BJ (cell line): ENCODE measurements at regions not wholly inside any gene's neighbourhood (a gene's known extent, or its start where the extent isn't known, plus 50 kb on each side); places are given as distances from the start of the nearest gene placed in this dataset.

Experiments used
- CTCF ChIA-PET: fragments of 350-600 bp; formaldehyde crosslinking; extraction: SDS; loops from one replicate; lab custom pipeline; 2021; ENCODE audit warnings: antibody characterized with exemption, inconsistent platforms; lab: Yijun Ruan, JAX
- POLR2A ChIA-PET: fragments of 300-600 bp; sonication (Branson Sonifier 250); formaldehyde crosslinking; extraction: SDS; loops from one replicate; lab custom pipeline; 2021; ENCODE audit warnings: antibody characterized with exemption; lab: Charles Lee
- DNase-seq: peaks from one replicate; pipeline ENCODE4 v3.0.0-alpha.2; 2011; ENCODE audit warnings: low read depth
- H3K27me3 ChIP-seq: 2 replicates; pipeline ENCODE4 v1.6.0; 2011; ENCODE audit warnings: low read length; ENCODE audit not compliant: control insufficient read depth, insufficient read depth
- H3K36me3 ChIP-seq: 2 replicates; pipeline ENCODE4 v1.5.1; 2011; ENCODE audit warnings: low read length; ENCODE audit not compliant: control insufficient read depth, insufficient read depth
- H3K4me3 ChIP-seq: 2 replicates; pipeline ENCODE4 v1.5.1; 2011; ENCODE audit warnings: low read depth, mild to moderate bottlenecking, control low read depth, low read length
- CTCF ChIP-seq: IDR thresholded peaks from 2 replicates; pipeline ENCODE4 v1.5.1; 2011; ENCODE audit warnings: low read depth, mild to moderate bottlenecking, control low read depth, inconsistent platforms, low read length, moderate library complexity; ENCODE audit not compliant: insufficient read depth

- no peak for DNase-seq
- Histone ChIP-seq H3K27me3 (no peaks in the 10 kb centered on the region), H3K36me3 (no peaks in the 10 kb centered on the region), H3K4me3 (no peak overlapping the region)
- TF ChIP-seq CTCF, result no peak
- CTCF ChIA-PET, result no interaction called here
- POLR2A ChIA-PET, result no interaction called here
Observed at GRCh38 chr3:84008623-84009022, 950.2 kb upstream of the CADM2 start.

DNA sequence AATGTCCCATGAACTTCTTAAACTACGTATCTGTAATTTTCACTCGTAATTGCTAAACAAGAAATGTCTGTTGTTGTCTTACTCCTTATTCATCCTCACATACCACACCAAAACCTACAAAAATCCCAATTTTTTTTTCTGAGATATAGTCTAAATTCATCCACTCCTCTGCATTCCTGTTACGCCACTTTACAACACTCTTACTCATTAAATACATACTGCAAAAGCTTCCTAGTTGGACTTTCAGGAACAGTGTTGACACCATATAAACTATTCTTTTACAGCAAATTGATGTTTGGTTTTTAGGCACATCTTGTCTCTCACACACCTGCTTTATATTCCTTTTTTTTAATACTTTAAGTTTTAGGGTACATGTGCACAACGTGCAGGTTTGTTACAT lies 934.9 kb upstream of the CADM2 start:
- ChIA-PET CTCF (no interaction called here), POLR2A (no interaction called here)
- no peak for DNase-seq
- Histone ChIP-seq H3K27me3 (no peaks in the 10 kb centered on the region), H3K4me3 (no peak overlapping the region), H3K36me3 (no peaks in the 10 kb centered on the region)
- no peak for TF ChIP-seq CTCF

DNA sequence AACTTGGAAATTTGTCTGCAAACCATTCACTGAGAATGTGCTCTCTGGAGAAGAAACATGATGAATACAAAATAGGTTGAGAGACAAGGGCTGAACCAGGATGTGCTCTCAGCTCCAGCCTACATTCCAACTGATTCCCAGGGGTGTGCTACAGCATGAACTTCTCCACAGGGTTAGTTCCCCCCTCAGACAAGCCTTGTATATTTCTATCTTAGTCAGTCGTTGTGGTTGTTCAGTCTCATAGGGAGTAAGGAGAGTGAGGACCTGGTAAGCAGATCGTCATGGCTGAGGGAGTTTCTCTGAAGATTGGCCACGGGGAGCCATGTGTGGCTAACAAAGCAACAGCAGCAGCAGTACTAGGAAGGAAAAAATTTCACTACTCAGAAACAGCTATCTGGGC lies 919.7 kb upstream of the CADM2 start:
- no peak for DNase-seq
- no peak overlapping the region for H3K4me3 ChIP-seq
- POLR2A ChIA-PET, result no interaction called here
- TF ChIP-seq CTCF, result no peak
- CTCF ChIA-PET, result no interaction called here
- H3K27me3 ChIP-seq, result no peaks in the 10 kb centered on the region
- H3K36me3 ChIP-seq, result no peaks in the 10 kb centered on the region

DNA sequence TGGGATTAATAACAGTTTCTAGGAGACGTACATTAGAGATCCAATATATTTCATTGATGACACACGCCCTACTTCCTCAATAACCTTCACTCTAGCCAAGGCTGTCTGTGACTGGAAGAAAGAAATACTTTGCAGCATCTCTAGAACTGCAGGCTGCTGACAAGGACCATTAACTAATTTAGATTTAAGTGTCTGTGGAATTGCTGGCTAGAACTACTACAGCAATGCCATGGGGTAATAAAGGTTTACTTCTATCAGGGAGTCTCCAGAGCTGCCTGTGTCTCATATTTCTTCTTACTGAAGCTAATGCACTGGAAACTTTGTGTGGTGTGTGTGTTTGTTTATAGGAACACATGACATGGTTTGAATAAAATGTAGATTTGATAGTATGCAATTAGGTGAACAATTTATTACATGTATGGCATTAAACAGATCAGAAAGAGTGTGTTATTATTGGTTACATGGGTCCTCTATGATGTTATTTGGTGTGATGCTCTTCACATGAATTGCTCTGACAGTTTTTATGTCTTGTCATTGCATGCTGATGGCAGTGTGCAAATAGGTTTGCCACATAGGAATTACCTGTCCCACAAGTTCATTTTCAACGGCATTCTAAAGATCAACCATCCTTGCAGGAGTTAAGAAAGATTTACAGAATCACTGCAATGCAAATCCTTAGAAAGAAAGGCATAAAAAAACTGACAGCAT lies 916.2 kb upstream of the CADM2 start:
- Histone ChIP-seq H3K4me3 (no peak overlapping the region), H3K36me3 (no peaks in the 10 kb centered on the region), H3K27me3 (no peaks in the 10 kb centered on the region)
- POLR2A ChIA-PET, result no interaction called here
- CTCF ChIA-PET, result no interaction called here
- TF ChIP-seq CTCF, result no peak
- DNase-seq, result no peak

GRCh38 chr3:84066915-84067314 lies 891.9 kb upstream of the CADM2 start:
- no peak for TF ChIP-seq CTCF
- no peak for DNase-seq
- Histone ChIP-seq H3K27me3 (no peaks in the 10 kb centered on the region), H3K36me3 (no peaks in the 10 kb centered on the region), H3K4me3 (no peak overlapping the region)
- CTCF ChIA-PET, result no interaction called here
- POLR2A ChIA-PET, result no interaction called here
